HL-60 (cell line): ENCODE measurements at regions not wholly inside any gene's neighbourhood (a gene's known extent, or its start where the extent isn't known, plus 50 kb on each side); places are given as distances from the start of the nearest gene placed in this dataset.

ENCODE experiments used
- GABPA ChIP-seq: IDR thresholded peaks from 2 replicates; pipeline ENCODE4 v1.6.1; 2012; ENCODE audit warnings: low read depth
- POLR2AphosphoS5 ChIP-seq: IDR thresholded peaks from 2 replicates; pipeline ENCODE4 v1.6.1; 2012; ENCODE audit warnings: low read depth
- SPI1 ChIP-seq: IDR thresholded peaks from 2 replicates; pipeline ENCODE4 v1.6.1; 2012; ENCODE audit warnings: low read depth, mild to moderate bottlenecking, borderline replicate concordance
- TF ChIP-seq, protein P1 (sequence below): IDR thresholded peaks from one replicate; pipeline ENCODE4 v1.5.1; 2011; ENCODE audit warnings: low read length, control low read depth, inconsistent platforms; ENCODE audit not compliant: insufficient read depth
- TF ChIP-seq, protein P2 (sequence below): IDR thresholded peaks from 2 replicates; pipeline ENCODE4 v1.6.1; 2012; ENCODE audit warnings: low read depth; ENCODE audit not compliant: insufficient replicate concordance

DNA sequence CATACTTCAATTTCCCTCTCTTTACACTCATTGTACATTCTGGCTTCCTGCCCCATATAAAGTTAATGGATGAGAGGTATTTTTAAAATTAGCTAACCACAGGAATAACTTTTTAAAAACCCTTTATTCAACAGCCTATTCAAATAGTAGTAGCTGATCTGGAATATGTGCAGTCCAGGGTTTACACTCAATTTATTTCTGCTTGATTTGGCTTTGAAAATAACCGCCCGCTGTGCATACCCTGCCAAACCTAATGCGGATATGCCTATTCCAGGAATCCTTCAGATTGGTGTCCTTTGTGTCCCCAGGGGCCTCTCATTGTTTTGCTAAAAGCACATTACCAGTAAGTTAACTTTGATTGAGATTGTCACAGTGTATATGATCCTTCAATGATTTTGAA, 1686.2 kb downstream of the PLA2G4A start:
- TF ChIP-seq, protein P1, sequence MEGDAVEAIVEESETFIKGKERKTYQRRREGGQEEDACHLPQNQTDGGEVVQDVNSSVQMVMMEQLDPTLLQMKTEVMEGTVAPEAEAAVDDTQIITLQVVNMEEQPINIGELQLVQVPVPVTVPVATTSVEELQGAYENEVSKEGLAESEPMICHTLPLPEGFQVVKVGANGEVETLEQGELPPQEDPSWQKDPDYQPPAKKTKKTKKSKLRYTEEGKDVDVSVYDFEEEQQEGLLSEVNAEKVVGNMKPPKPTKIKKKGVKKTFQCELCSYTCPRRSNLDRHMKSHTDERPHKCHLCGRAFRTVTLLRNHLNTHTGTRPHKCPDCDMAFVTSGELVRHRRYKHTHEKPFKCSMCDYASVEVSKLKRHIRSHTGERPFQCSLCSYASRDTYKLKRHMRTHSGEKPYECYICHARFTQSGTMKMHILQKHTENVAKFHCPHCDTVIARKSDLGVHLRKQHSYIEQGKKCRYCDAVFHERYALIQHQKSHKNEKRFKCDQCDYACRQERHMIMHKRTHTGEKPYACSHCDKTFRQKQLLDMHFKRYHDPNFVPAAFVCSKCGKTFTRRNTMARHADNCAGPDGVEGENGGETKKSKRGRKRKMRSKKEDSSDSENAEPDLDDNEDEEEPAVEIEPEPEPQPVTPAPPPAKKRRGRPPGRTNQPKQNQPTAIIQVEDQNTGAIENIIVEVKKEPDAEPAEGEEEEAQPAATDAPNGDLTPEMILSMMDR: no peak
- no peak for TF ChIP-seq POLR2AphosphoS5
- no peak for TF ChIP-seq GABPA
- TF ChIP-seq, protein P2, sequence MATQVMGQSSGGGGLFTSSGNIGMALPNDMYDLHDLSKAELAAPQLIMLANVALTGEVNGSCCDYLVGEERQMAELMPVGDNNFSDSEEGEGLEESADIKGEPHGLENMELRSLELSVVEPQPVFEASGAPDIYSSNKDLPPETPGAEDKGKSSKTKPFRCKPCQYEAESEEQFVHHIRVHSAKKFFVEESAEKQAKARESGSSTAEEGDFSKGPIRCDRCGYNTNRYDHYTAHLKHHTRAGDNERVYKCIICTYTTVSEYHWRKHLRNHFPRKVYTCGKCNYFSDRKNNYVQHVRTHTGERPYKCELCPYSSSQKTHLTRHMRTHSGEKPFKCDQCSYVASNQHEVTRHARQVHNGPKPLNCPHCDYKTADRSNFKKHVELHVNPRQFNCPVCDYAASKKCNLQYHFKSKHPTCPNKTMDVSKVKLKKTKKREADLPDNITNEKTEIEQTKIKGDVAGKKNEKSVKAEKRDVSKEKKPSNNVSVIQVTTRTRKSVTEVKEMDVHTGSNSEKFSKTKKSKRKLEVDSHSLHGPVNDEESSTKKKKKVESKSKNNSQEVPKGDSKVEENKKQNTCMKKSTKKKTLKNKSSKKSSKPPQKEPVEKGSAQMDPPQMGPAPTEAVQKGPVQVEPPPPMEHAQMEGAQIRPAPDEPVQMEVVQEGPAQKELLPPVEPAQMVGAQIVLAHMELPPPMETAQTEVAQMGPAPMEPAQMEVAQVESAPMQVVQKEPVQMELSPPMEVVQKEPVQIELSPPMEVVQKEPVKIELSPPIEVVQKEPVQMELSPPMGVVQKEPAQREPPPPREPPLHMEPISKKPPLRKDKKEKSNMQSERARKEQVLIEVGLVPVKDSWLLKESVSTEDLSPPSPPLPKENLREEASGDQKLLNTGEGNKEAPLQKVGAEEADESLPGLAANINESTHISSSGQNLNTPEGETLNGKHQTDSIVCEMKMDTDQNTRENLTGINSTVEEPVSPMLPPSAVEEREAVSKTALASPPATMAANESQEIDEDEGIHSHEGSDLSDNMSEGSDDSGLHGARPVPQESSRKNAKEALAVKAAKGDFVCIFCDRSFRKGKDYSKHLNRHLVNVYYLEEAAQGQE: no peak
- TF ChIP-seq SPI1: no peak
